HepG2 (cell line): ENCODE measurements at regions not wholly inside any gene's neighbourhood (a gene's known extent, or its start where the extent isn't known, plus 50 kb on each side); places are given as distances from the start of the nearest gene placed in this dataset.

Experiments
- CREB1 ChIP-seq, 2 experiments: fragments of 450-650 bp in 1 of 2; IDR thresholded peaks; 2 replicates each; pipeline ENCODE4 v1.6.1; 2016 to 2017; ENCODE audit warnings: control low read depth in 1 of 2, mild to moderate bottlenecking in 1 of 2, missing compliant biosample characterization in 1 of 2, missing genetic modification characterization in 1 of 2
- ETV5 ChIP-seq: IDR thresholded peaks from 2 replicates; pipeline ENCODE4 v1.6.1; 2018; ENCODE audit warnings: missing biosample characterization, missing genetic modification reagents, inconsistent platforms, borderline replicate concordance
- FOXO1 ChIP-seq: sonication (generic); formaldehyde crosslinking; IDR thresholded peaks from 2 replicates; pipeline ENCODE4 v1.4.0; 2020; ENCODE audit warnings: missing genetic modification reagents
- GMEB1 ChIP-seq: sonication (generic); formaldehyde crosslinking; IDR thresholded peaks from 2 replicates; pipeline ENCODE4 v1.5.1; 2020; ENCODE audit warnings: missing genetic modification reagents, mild to moderate bottlenecking, borderline replicate concordance
- MAF1 ChIP-seq: sonication (generic); formaldehyde crosslinking; IDR thresholded peaks from 2 replicates; pipeline ENCODE4 v1.5.0; 2020; ENCODE audit warnings: missing genetic modification reagents, borderline replicate concordance
- MED1 ChIP-seq: sonication (generic); formaldehyde crosslinking; IDR thresholded peaks from 2 replicates; pipeline ENCODE4 v1.4.0; 2020; ENCODE audit warnings: missing genetic modification reagents
- NKX3-1 ChIP-seq: sonication (generic); formaldehyde crosslinking; IDR thresholded peaks from 2 replicates; pipeline ENCODE4 v1.5.0; 2020; ENCODE audit warnings: missing genetic modification reagents
- POLR2AphosphoS2 ChIP-seq: IDR thresholded peaks from 2 replicates; pipeline ENCODE4 v1.6.1; 2011; ENCODE audit warnings: low read depth, low read length, improper control_type of control experiment
- PTBP1 ChIP-seq: fragments of 200-400 bp; formaldehyde crosslinking; IDR thresholded peaks from 2 replicates; pipeline ENCODE4 v1.6.1; 2018; ENCODE audit warnings: low read length, low read depth; ENCODE audit not compliant: poor library complexity, severe bottlenecking
- RXRB ChIP-seq: IDR thresholded peaks from 2 replicates; pipeline ENCODE4 v1.6.1; 2016; ENCODE audit warnings: borderline replicate concordance, missing genetic modification reagents, missing compliant biosample characterization
- SIN3A ChIP-seq: IDR thresholded peaks from 2 replicates; pipeline ENCODE4 v1.6.1; 2011; ENCODE audit warnings: low read depth, mild to moderate bottlenecking, control low read depth, low read length, borderline replicate concordance
- SMARCC2 ChIP-seq: fragments of 450-650 bp; IDR thresholded peaks from 2 replicates; pipeline ENCODE4 v1.6.1; 2017; ENCODE audit warnings: antibody characterized with exemption, mild to moderate bottlenecking
- SPEN ChIP-seq: sonication (generic); formaldehyde crosslinking; IDR thresholded peaks from 2 replicates; pipeline ENCODE4 v1.5.1; 2020; ENCODE audit warnings: low read depth, mild to moderate bottlenecking, missing genetic modification reagents
- SRSF9 ChIP-seq: fragments of 200-400 bp; formaldehyde crosslinking; IDR thresholded peaks from 2 replicates; pipeline ENCODE4 v1.6.1; 2018; ENCODE audit warnings: borderline replicate concordance, mild to moderate bottlenecking, low read depth, low read length; ENCODE audit not compliant: insufficient read depth, poor library complexity, severe bottlenecking
- ZBTB2 ChIP-seq: sonication (generic); formaldehyde crosslinking; IDR thresholded peaks from 2 replicates; pipeline ENCODE4 v1.8.0; 2022; ENCODE audit warnings: low read depth, missing genetic modification reagents
- ZFX ChIP-seq: sonication (generic); formaldehyde crosslinking; IDR thresholded peaks from 2 replicates; pipeline ENCODE4 v1.4.0; 2020; ENCODE audit warnings: mild to moderate bottlenecking, low read depth, missing genetic modification reagents, moderate library complexity
- TF ChIP-seq, protein P1 (sequence below): IDR thresholded peaks from 2 replicates; pipeline ENCODE4 v1.6.1; 2016; ENCODE audit warnings: mild to moderate bottlenecking, missing biosample characterization, missing genetic modification reagents
- TF ChIP-seq, protein P2 (sequence below): sonication (generic); formaldehyde crosslinking; IDR thresholded peaks from 2 replicates; pipeline ENCODE4 v1.4.0; 2020; ENCODE audit warnings: missing genetic modification reagents
- TF ChIP-seq, protein P3 (sequence below): IDR thresholded peaks from 2 replicates; pipeline ENCODE4 v1.6.1; 2016; ENCODE audit warnings: control low read depth

DNA sequence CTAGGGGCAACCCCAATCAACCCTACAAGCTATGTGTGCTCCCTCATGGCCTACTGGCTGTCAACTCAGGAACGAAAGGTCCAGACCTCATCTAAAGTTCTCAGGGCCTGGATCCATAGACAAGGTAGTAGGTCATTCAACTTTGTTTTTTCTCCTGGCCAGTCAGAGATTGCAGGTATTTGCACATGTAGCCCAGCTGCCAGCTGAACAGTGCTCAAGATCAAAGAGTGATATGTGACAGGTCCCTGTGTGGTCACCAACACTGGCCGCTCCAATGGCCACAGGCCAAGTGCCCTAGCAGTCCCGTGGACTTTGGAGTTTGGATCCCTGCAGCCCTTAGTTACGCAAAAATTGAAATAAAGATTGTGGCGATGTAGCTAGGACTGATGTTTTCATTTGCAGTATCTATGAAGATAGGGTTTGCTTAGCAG, 60.6 kb upstream of the ATXN1 start (continued):
- TF ChIP-seq MED1 (peak; percentile 95), RXRB (CRISPR knock-in tag) (peak; percentile 100), SMARCC2 (0 out of 2 replicates have a peak, but pooled peaks have one; percentile 38), ETV5 (peak; percentile 73; the same call in 1 of the 2 replicates), MAF1 (0 out of 2 replicates have a peak, but pooled peaks have one; percentile 52), POLR2AphosphoS2 (no peak), ZBTB2 (CRISPR knock-in tag) (no peak), SIN3A (peak; percentile 90), PTBP1 (no peak), FOXO1 (CRISPR knock-in tag) (peak; percentile 97), SPEN (CRISPR knock-in tag) (peak; percentile 88), CREB1 (IDR thresholded peaks at IDR 0.05) (peak; percentile 68; the same call in 1 of the 2 replicates), CREB1 (CRISPR knock-in tag; IDR thresholded peaks at IDR 0.05) (peak; percentile 88), NKX3-1 (no peak), GMEB1 (peak; percentile 63; the same call in 1 of the 2 replicates), SRSF9 (no peak), ZFX (CRISPR knock-in tag) (peak; percentile 87)
- TF ChIP-seq, protein P1, sequence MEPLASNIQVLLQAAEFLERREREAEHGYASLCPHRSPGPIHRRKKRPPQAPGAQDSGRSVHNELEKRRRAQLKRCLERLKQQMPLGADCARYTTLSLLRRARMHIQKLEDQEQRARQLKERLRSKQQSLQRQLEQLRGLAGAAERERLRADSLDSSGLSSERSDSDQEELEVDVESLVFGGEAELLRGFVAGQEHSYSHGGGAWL = 0 out of 2 replicates have a peak, but pooled peaks have one; percentile 50
- TF ChIP-seq, protein P2, sequence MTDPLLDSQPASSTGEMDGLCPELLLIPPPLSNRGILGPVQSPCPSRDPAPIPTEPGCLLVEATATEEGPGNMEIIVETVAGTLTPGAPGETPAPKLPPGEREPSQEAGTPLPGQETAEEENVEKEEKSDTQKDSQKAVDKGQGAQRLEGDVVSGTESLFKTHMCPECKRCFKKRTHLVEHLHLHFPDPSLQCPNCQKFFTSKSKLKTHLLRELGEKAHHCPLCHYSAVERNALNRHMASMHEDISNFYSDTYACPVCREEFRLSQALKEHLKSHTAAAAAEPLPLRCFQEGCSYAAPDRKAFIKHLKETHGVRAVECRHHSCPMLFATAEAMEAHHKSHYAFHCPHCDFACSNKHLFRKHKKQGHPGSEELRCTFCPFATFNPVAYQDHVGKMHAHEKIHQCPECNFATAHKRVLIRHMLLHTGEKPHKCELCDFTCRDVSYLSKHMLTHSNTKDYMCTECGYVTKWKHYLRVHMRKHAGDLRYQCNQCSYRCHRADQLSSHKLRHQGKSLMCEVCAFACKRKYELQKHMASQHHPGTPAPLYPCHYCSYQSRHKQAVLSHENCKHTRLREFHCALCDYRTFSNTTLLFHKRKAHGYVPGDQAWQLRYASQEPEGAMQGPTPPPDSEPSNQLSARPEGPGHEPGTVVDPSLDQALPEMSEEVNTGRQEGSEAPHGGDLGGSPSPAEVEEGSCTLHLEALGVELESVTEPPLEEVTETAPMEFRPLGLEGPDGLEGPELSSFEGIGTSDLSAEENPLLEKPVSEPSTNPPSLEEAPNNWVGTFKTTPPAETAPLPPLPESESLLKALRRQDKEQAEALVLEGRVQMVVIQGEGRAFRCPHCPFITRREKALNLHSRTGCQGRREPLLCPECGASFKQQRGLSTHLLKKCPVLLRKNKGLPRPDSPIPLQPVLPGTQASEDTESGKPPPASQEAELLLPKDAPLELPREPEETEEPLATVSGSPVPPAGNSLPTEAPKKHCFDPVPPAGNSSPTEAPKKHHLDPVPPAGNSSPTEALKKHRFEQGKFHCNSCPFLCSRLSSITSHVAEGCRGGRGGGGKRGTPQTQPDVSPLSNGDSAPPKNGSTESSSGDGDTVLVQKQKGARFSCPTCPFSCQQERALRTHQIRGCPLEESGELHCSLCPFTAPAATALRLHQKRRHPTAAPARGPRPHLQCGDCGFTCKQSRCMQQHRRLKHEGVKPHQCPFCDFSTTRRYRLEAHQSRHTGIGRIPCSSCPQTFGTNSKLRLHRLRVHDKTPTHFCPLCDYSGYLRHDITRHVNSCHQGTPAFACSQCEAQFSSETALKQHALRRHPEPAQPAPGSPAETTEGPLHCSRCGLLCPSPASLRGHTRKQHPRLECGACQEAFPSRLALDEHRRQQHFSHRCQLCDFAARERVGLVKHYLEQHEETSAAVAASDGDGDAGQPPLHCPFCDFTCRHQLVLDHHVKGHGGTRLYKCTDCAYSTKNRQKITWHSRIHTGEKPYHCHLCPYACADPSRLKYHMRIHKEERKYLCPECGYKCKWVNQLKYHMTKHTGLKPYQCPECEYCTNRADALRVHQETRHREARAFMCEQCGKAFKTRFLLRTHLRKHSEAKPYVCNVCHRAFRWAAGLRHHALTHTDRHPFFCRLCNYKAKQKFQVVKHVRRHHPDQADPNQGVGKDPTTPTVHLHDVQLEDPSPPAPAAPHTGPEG (CRISPR knock-in tag) = no peak
- TF ChIP-seq, protein P3, sequence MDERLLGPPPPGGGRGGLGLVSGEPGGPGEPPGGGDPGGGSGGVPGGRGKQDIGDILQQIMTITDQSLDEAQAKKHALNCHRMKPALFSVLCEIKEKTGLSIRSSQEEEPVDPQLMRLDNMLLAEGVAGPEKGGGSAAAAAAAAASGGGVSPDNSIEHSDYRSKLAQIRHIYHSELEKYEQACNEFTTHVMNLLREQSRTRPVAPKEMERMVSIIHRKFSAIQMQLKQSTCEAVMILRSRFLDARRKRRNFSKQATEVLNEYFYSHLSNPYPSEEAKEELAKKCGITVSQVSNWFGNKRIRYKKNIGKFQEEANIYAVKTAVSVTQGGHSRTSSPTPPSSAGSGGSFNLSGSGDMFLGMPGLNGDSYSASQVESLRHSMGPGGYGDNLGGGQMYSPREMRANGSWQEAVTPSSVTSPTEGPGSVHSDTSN (CRISPR knock-in tag) = peak; percentile 82
